Naive thymus-derived CD8-positive, alpha-beta T cell (primary cell): ENCODE measurements at regions not wholly inside any gene's neighbourhood (a gene's known extent, or its start where the extent isn't known, plus 50 kb on each side); places are given as distances from the start of the nearest gene placed in this dataset.
"Not testable (repeated sequence)": the region's sequence is repeated elsewhere in the genome, so short reads cannot be mapped to it uniquely, and the experiment has no call there.

Source experiments
- ATAC-seq, 2 donors: fragments of 150-1000 bp; cut with Tn5 transposase in 1 of 2; sonication (Bioruptor Pico), chemical (Tn5 transposase) in 1 of 2; 1 replicate in 1 of 2; 2 replicates in 1 of 2; pipeline ENCODE4 v1.10.0; 2021; ENCODE audit warnings: mild to moderate bottlenecking in 2 of 2, moderate library complexity in 2 of 2
- POLR2A ChIA-PET: fragments of 350-600 bp; sonication (Branson Sonifier 250); formaldehyde crosslinking; loops from one replicate; lab custom pipeline; 2021; ENCODE audit warnings: antibody characterized with exemption; lab: Charles Lee
- DNase-seq, 10 donors: peaks; one replicate each; pipeline versions ENCODE4 v3.0.0 to v3.0.0-alpha.2; 2020 to 2022
- H3K27ac Mint-ChIP-seq, 10 donors: one replicate each; pipeline ENCODE4 v1.8.0; 2020 to 2022; ENCODE audit warnings: mild to moderate bottlenecking in 10 of 10, mixed read lengths in 10 of 10, moderate library complexity in 4 of 10, inconsistent platforms in 1 of 10
- H3K27me3 Mint-ChIP-seq, 5 donors: one replicate each; pipeline ENCODE4 v1.8.0; 2021 to 2022; ENCODE audit warnings: mixed read lengths in 5 of 5
- H3K36me3 Mint-ChIP-seq, 3 donors: one replicate each; pipeline ENCODE4 v1.8.0; 2020 to 2022; ENCODE audit warnings: mixed read lengths in 3 of 3, mild to moderate bottlenecking in 2 of 3, inconsistent platforms in 1 of 3
- H3K4me1 Mint-ChIP-seq, 4 donors: one replicate each; pipeline ENCODE4 v1.8.0; 2021 to 2022; ENCODE audit warnings: mixed read lengths in 4 of 4
- H3K4me3 Mint-ChIP-seq, 10 donors: one replicate each; pipeline ENCODE4 v1.8.0; 2020 to 2022; ENCODE audit warnings: mild to moderate bottlenecking in 10 of 10, mixed read lengths in 10 of 10, moderate library complexity in 6 of 10, inconsistent platforms in 1 of 10
- H3K9me3 Mint-ChIP-seq, 9 donors: one replicate each; pipeline ENCODE4 v1.8.0; 2020 to 2022; ENCODE audit warnings: mixed read lengths in 9 of 9, mild to moderate bottlenecking in 3 of 9, inconsistent platforms in 1 of 9, moderate library complexity in 1 of 9

DNA sequence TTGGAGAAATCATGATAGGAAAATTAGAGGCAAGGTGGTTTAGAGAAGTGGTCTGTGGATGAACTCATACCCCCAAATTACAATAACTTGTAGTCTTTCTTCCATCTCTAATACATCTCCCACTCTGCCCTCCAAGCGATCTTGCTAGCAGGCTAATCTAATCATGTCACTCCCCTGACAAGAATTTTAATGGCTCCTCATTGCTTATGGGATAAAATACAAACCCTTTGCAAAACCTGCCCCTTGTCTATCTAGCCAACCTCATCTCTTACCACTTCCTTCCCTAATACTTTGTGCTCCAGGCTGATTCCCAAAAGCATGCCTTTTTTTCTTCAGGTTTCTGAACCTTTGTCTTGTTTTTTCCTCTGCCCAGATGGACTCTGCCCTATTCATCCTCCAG, 71.3 kb upstream of the LRRN2 start:
- no peak overlapping the region for H3K27ac Mint-ChIP-seq
- POLR2A ChIA-PET: no interaction called here
- H3K36me3 Mint-ChIP-seq: no peaks in the 10 kb centered on the region
- H3K4me1 Mint-ChIP-seq: no peaks in the 10 kb centered on the region
- no peak for ATAC-seq
- no peak for DNase-seq
- no peaks in the 10 kb centered on the region for H3K9me3 Mint-ChIP-seq
- H3K4me3 Mint-ChIP-seq: no peak overlapping the region
- H3K27me3 Mint-ChIP-seq: peaks cover 3 to 12% (median 6%) of the 10 kb centered on the region in 5 donors

DNA sequence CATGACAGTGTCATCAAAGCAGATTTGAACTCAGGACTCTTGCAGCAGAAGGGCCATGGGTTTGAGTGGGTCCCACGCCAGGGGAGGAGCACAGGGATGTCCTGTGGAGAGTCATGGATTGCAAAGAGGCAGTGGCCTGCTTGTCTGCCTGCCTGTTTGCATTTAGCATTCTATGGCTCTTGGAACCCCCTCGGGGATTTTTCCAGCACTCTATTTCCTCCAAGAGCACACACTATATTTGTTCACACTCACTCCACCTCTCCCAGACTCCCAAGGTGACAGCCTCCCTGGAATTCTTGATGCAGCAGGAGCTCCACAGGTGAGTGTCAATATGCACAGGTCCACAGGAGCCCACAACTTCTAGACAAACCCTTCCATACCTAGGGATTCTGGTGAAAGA, 73.1 kb upstream of the LRRN2 start:
- ATAC-seq (no peak), DNase-seq (no peak)
- POLR2A ChIA-PET: no interaction called here
- Mint-ChIP-seq H3K4me1 (peaks cover 2 to 4% (median 3%) of the 10 kb centered on the region in 4 donors), H3K4me3 (no peak overlapping the region), H3K27me3 (peaks cover 0 to 12% (median 6%) of the 10 kb centered on the region in 5 donors), H3K9me3 (peaks cover 0 to 3% (median 0%) of the 10 kb centered on the region in 9 donors), H3K36me3 (no peaks in the 10 kb centered on the region), H3K27ac (no peak overlapping the region)

GRCh38 chr1:204760350-204760749, 74.8 kb upstream of the LRRN2 start:
- H3K27ac Mint-ChIP-seq: no peak overlapping the region
- H3K36me3 Mint-ChIP-seq: no peaks in the 10 kb centered on the region
- DNase-seq: no peak
- no peak for ATAC-seq
- peaks cover 0 to 3% (median 0%) of the 10 kb centered on the region in 9 donors for H3K9me3 Mint-ChIP-seq
- POLR2A ChIA-PET: no interaction called here
- H3K4me1 Mint-ChIP-seq: peaks cover 6 to 9% (median 6%) of the 10 kb centered on the region in 4 donors
- H3K4me3 Mint-ChIP-seq: no peak overlapping the region
- H3K27me3 Mint-ChIP-seq: peaks cover 0 to 9% (median 0%) of the 10 kb centered on the region in 5 donors

DNA sequence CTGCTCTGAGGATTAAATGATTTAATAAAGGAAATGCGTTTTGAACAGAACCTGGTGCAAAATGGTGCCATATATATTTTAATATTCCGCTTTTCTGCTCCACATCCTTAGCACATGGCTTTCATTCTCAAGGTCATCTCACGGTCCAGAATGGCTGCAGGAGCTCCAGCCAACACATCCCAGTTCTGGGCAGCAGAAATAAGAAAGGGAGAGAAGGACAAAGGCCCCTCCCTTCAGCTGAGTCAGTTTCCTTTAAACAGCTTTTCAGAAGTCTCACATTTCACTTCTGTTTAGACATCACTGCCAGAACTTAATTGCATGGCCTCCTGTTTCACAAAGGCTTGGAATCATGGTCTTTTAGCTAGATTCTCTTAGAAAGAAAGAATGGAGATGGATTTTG, 75.2 kb upstream of the LRRN2 start:
- Mint-ChIP-seq H3K9me3 (peaks cover 0 to 3% (median 0%) of the 10 kb centered on the region in 9 donors), H3K4me1 (peaks cover 6 to 9% (median 6%) of the 10 kb centered on the region in 4 donors), H3K27me3 (peaks cover 0 to 13% (median 1%) of the 10 kb centered on the region in 5 donors), H3K36me3 (no peaks in the 10 kb centered on the region), H3K27ac (no peak overlapping the region), H3K4me3 (no peak overlapping the region)
- POLR2A ChIA-PET: no interaction called here
- no peak for ATAC-seq
- DNase-seq: no peak

DNA sequence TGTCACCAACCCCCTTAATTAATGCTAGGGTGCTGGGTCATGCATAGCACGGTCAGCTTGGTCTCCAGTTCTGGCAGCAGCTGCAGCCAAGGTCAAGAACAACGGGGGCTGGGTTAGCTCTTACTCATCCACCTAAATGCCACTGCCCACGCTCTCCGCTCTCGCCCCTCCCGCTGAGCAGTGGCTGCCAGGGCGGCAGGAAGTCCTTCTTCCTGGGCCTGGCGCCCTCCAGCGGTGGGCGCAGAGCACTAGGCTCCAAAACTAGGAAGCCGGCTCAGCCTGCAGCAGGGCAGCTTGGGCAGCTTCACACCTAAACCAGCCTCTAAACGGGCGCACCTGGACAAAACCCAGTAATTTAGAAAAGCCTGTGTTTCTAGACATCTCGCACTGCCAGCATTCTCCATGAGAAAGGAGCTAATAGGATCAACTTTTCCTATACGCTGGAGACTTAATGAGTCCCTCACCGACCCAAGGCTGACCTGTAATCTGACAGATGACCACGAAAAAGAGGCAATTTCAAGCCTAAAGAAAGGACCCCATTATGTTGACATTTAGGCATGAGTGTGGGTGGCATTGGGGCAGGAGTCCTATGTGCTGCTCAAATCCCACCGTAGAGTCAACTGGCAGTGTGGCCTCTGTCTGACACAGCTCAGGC, 78.4 kb upstream of the LRRN2 start:
- Mint-ChIP-seq H3K9me3 (peaks cover 0 to 3% (median 0%) of the 10 kb centered on the region in 9 donors), H3K27ac (peak overlapping the region in 3 of 10 donors; percentile 17 to 80 (median 73)), H3K4me3 (peak overlapping the region in 9 of 10 donors; percentile 7 to 79 (median 43)), H3K36me3 (no peaks in the 10 kb centered on the region), H3K27me3 (peaks cover 6 to 28% (median 19%) of the 10 kb centered on the region in 5 donors), H3K4me1 (peaks cover 6 to 9% (median 6%) of the 10 kb centered on the region in 4 donors)
- peak; percentile 99 to 100 for ATAC-seq
- POLR2A ChIA-PET: interaction anchor here (1.1 kb wide), 1 partner anchor 243 kb away, joined by 3 read pairs; no protein-coding TSS in a partner anchor
- peak; percentile 46 to 82 (median 66) for DNase-seq

- POLR2A ChIA-PET: no interaction called here
- no peaks in the 10 kb centered on the region for H3K36me3 Mint-ChIP-seq
- no peak overlapping the region for H3K4me3 Mint-ChIP-seq
- no peak overlapping the region for H3K27ac Mint-ChIP-seq
- DNase-seq (no peak), ATAC-seq (no peak)
- no peaks in the 10 kb centered on the region for H3K9me3 Mint-ChIP-seq
- no peaks in the 10 kb centered on the region for H3K4me1 Mint-ChIP-seq
- H3K27me3 Mint-ChIP-seq: peaks cover 6 to 46% (median 28%) of the 10 kb centered on the region in 5 donors
These were observed 84.5 kb upstream of the LRRN2 start for GRCh38 chr1:204769997-204770396.

- DNase-seq: no peak
- Mint-ChIP-seq H3K27ac (no peak overlapping the region), H3K4me1 (no peaks in the 10 kb centered on the region), H3K36me3 (no peaks in the 10 kb centered on the region), H3K27me3 (peaks cover 6 to 50% (median 27%) of the 10 kb centered on the region in 5 donors), H3K4me3 (no peak overlapping the region), H3K9me3 (no peaks in the 10 kb centered on the region)
- POLR2A ChIA-PET: no interaction called here
- no peak for ATAC-seq
These were observed 85.8 kb upstream of the LRRN2 start for GRCh38 chr1:204771358-204771757.

DNA sequence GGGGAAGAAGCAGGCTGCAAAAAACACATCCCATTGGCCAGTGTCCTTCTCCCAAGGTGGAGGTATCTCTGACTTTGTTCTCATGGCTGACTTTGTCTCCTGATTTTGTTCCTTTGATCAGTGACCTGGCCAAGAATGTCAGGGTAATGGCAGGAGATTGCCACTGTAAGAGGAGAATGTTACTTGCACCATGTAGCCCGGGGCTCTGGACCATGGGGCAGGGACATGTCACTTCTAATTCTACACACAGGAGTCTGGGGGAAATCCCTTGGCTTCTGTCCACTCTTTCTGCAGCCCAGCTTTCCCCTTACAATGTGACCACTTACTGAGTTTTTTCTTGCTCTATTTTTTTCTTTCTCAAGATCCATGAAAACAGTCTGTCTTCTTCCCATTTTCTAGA, 87.7 kb upstream of the LRRN2 start:
- Mint-ChIP-seq H3K4me1 (no peaks in the 10 kb centered on the region), H3K9me3 (no peaks in the 10 kb centered on the region), H3K36me3 (no peaks in the 10 kb centered on the region), H3K4me3 (no peak overlapping the region), H3K27me3 (peaks cover 5 to 42% (median 20%) of the 10 kb centered on the region in 5 donors), H3K27ac (no peak overlapping the region)
- POLR2A ChIA-PET: no interaction called here
- DNase-seq (no peak), ATAC-seq (no peak)

GRCh38 chr1:204775546-204775945, 90.0 kb upstream of the LRRN2 start:
- Mint-ChIP-seq H3K9me3 (no peaks in the 10 kb centered on the region), H3K4me1 (no peaks in the 10 kb centered on the region), H3K4me3 (no peak overlapping the region), H3K27ac (no peak overlapping the region), H3K27me3 (peaks cover 2 to 19% (median 5%) of the 10 kb centered on the region in 5 donors), H3K36me3 (no peaks in the 10 kb centered on the region)
- no peak for DNase-seq
- no peak for ATAC-seq
- POLR2A ChIA-PET: no interaction called here

GRCh38 chr1:204777591-204777990, 92.1 kb upstream of the LRRN2 start:
- POLR2A ChIA-PET: no interaction called here
- Mint-ChIP-seq H3K4me3 (no peak overlapping the region), H3K9me3 (no peaks in the 10 kb centered on the region), H3K27me3 (peaks cover 5 to 29% (median 11%) of the 10 kb centered on the region in 5 donors), H3K27ac (no peak overlapping the region), H3K36me3 (no peaks in the 10 kb centered on the region), H3K4me1 (no peaks in the 10 kb centered on the region)
- ATAC-seq (no peak), DNase-seq (no peak)

- H3K9me3 Mint-ChIP-seq: no peaks in the 10 kb centered on the region
- POLR2A ChIA-PET: no interaction called here
- no peak for DNase-seq
- no peaks in the 10 kb centered on the region for H3K36me3 Mint-ChIP-seq
- no peak for ATAC-seq
- no peak overlapping the region for H3K4me3 Mint-ChIP-seq
- peaks cover 3 to 18% (median 11%) of the 10 kb centered on the region in 5 donors for H3K27me3 Mint-ChIP-seq
- H3K4me1 Mint-ChIP-seq: no peaks in the 10 kb centered on the region
- no peak overlapping the region for H3K27ac Mint-ChIP-seq
These were observed 90.0 kb upstream of the NFASC start for GRCh38 chr1:204780630-204781029.

DNA sequence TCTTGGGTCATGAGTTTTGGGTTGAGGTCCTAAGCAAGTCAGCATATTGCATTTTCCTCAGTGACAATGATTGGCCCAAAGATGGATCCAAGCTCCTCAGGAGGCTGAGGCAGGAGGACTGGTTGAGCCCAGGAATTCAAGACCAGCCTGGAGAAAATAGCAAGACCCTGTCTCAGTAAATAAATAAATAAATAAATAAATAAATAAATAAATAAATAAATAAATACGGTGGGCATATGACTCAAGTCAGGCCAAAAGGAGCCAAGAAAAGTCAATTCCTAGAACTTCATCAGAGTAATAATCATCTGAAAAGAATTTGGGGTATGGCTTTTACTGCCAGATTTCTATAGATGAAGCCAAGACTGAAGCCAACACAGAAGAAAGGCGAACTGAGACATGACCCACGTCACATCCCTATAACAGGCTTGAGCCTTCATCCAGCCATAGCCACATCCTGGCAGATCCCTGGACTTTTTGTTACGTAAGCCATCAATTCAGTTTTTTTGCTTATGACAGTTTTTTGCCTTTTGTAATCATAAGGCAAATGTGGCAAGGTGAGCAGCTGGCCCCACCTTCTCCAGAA, 88.5 kb upstream of the NFASC start:
- no peak overlapping the region for H3K27ac Mint-ChIP-seq
- peaks cover 6 to 21% (median 12%) of the 10 kb centered on the region in 5 donors for H3K27me3 Mint-ChIP-seq
- H3K4me3 Mint-ChIP-seq: no peak overlapping the region
- no peaks in the 10 kb centered on the region for H3K36me3 Mint-ChIP-seq
- POLR2A ChIA-PET: no interaction called here
- no peak for DNase-seq
- no peaks in the 10 kb centered on the region for H3K9me3 Mint-ChIP-seq
- no peaks in the 10 kb centered on the region for H3K4me1 Mint-ChIP-seq
- no peak for ATAC-seq

- ATAC-seq, POLR2A ChIA-PET: not testable (repeated sequence)
- peaks cover 11 to 32% (median 30%) of the 10 kb centered on the region in 5 donors for H3K27me3 Mint-ChIP-seq
These were observed 85.6 kb upstream of the NFASC start for GRCh38 chr1:204785023-204785422.

More at GRCh38 chr1:204785023-204785422, 85.6 kb upstream of the NFASC start:
- DNase-seq, H3K9me3 Mint-ChIP-seq, H3K4me1 Mint-ChIP-seq, H3K4me3 Mint-ChIP-seq, H3K27ac Mint-ChIP-seq, H3K36me3 Mint-ChIP-seq: not testable (repeated sequence)
